Liver (tissue), 3 donors: ENCODE measurements at regions not wholly inside any gene's neighbourhood (a gene's known extent, or its start where the extent isn't known, plus 50 kb on each side); places are given as distances from the start of the nearest gene placed in this dataset.

Experiments
- ATF3 ChIP-seq: IDR thresholded peaks from 2 replicates; pipeline ENCODE4 v1.6.1; 2016; ENCODE audit warnings: antibody characterized with exemption
- CTCF ChIP-seq: fragments of 150-350 bp; IDR thresholded peaks from 2 replicates; pipeline ENCODE4 v1.5.1; 2017; ENCODE audit warnings: improper control_type of control experiment, low read depth, low read length; ENCODE audit not compliant: missing input control
- MAX ChIP-seq: IDR thresholded peaks from 2 replicates; pipeline ENCODE4 v1.6.1; 2016; ENCODE audit warnings: antibody characterized with exemption
- RAD21 ChIP-seq, 2 donors: IDR thresholded peaks; 2 replicates each; pipeline ENCODE4 v1.6.1; 2016; ENCODE audit warnings: antibody characterized with exemption in 2 of 2, mild to moderate bottlenecking in 2 of 2
- TAF1 ChIP-seq: conservative IDR thresholded peaks from 2 replicates; pipeline ENCODE4 v1.6.1; 2016; ENCODE audit warnings: antibody characterized with exemption, mild to moderate bottlenecking
- ZBTB33 ChIP-seq: IDR thresholded peaks from 2 replicates; pipeline ENCODE4 v1.6.1; 2016; ENCODE audit warnings: antibody characterized with exemption
- donor health status: healthy.
- donor health status: healthy.

GRCh38 chr4:24729119-24729730 lies 66.1 kb upstream of the SOD3 start:
- no peak for TF ChIP-seq TAF1
- TF ChIP-seq CTCF = no peak
- no peak for TF ChIP-seq ZBTB33
- no peak for TF ChIP-seq MAX
- TF ChIP-seq RAD21 (IDR thresholded peaks at IDR 0.05) = no peak
- no peak for TF ChIP-seq ATF3
